ENCODE measurements at regions not wholly inside any gene's neighbourhood (a gene's known extent, or its start where the extent isn't known, plus 50 kb on each side); places are given as distances from the start of the nearest gene placed in this dataset.

- DNase-seq (ENCODE audit: low read depth in 2 of 2) = no peak
Measured at GRCh38 chr1:13922466-13923110, 222.6 kb downstream of the PRDM2 start.

GRCh38 chr1:13926556-13926955, 226.6 kb downstream of the PRDM2 start:
- DNase-seq (ENCODE audit: low read depth in 2 of 2) = no peak

- DNase-seq (ENCODE audit: low read depth in 2 of 2) = no peak
Measured at GRCh38 chr1:13927736-13928135, 227.7 kb downstream of the PRDM2 start.

- DNase-seq (ENCODE audit: low read depth in 2 of 2) = no peak
Measured at GRCh38 chr1:13929313-13929712, 229.3 kb downstream of the PRDM2 start.

GRCh38 chr1:13930151-13930550, 230.2 kb downstream of the PRDM2 start:
- DNase-seq (ENCODE audit: low read depth in 2 of 2) = no peak

- DNase-seq (ENCODE audit: low read depth in 2 of 2) = no peak
Measured at GRCh38 chr1:13931226-13931625, 231.2 kb downstream of the PRDM2 start.

- no peak for DNase-seq (ENCODE audit: low read depth in 2 of 2)
Measured at GRCh38 chr1:13935336-13935735, 235.3 kb downstream of the PRDM2 start.

- DNase-seq (ENCODE audit: low read depth in 2 of 2) = no peak
Measured at GRCh38 chr1:13941315-13941714, 241.3 kb downstream of the PRDM2 start.

GRCh38 chr1:13943055-13943454, 243.1 kb downstream of the PRDM2 start:
- no peak for DNase-seq (ENCODE audit: low read depth in 2 of 2)

GRCh38 chr1:13945856-13946255, 245.9 kb downstream of the PRDM2 start:
- no peak for DNase-seq (ENCODE audit: low read depth in 2 of 2)

- DNase-seq (ENCODE audit: low read depth in 2 of 2) = no peak
Measured at GRCh38 chr1:13947658-13948057, 247.7 kb downstream of the PRDM2 start.

GRCh38 chr1:13948396-13948795, 248.4 kb downstream of the PRDM2 start:
- DNase-seq (ENCODE audit: low read depth in 2 of 2) = no peak

- no peak for DNase-seq (ENCODE audit: low read depth in 2 of 2)
Measured at GRCh38 chr1:13948888-13949391, 249.0 kb downstream of the PRDM2 start.

GRCh38 chr1:13949546-13949945, 249.6 kb downstream of the PRDM2 start:
- DNase-seq (ENCODE audit: low read depth in 2 of 2) = no peak

- no peak for DNase-seq (ENCODE audit: low read depth in 2 of 2)
Measured at GRCh38 chr1:13950637-13951036, 250.6 kb downstream of the PRDM2 start.

GRCh38 chr1:13951793-13952751, 252.1 kb downstream of the PRDM2 start:
- DNase-seq (ENCODE audit: low read depth in 2 of 2) = no peak

- DNase-seq (ENCODE audit: low read depth in 2 of 2) = no peak
Measured at GRCh38 chr1:13952985-13953384, 253.0 kb downstream of the PRDM2 start.

GRCh38 chr1:13956393-13956792, 256.4 kb downstream of the PRDM2 start:
- no peak for DNase-seq (ENCODE audit: low read depth in 2 of 2)

GRCh38 chr1:13960375-13960987, 260.5 kb downstream of the PRDM2 start:
- DNase-seq (ENCODE audit: low read depth in 2 of 2) = peak; percentile 21 to 40

- no peak for DNase-seq (ENCODE audit: low read depth in 2 of 2)
Measured at GRCh38 chr1:13964768-13965167, 264.8 kb downstream of the PRDM2 start.

- DNase-seq (ENCODE audit: low read depth in 2 of 2) = no peak
Measured at GRCh38 chr1:13965770-13966398, 265.9 kb downstream of the PRDM2 start.

- no peak for DNase-seq (ENCODE audit: low read depth in 2 of 2)
Measured at GRCh38 chr1:13967707-13968106, 267.7 kb downstream of the PRDM2 start.
